ENCODE measurements at regions not wholly inside any gene's neighbourhood (a gene's known extent, or its start where the extent isn't known, plus 50 kb on each side); places are given as distances from the start of the nearest gene placed in this dataset.
"Not testable (repeated sequence)": the region's sequence is repeated elsewhere in the genome, so short reads cannot be mapped to it uniquely, and the experiment has no call there.

DNA sequence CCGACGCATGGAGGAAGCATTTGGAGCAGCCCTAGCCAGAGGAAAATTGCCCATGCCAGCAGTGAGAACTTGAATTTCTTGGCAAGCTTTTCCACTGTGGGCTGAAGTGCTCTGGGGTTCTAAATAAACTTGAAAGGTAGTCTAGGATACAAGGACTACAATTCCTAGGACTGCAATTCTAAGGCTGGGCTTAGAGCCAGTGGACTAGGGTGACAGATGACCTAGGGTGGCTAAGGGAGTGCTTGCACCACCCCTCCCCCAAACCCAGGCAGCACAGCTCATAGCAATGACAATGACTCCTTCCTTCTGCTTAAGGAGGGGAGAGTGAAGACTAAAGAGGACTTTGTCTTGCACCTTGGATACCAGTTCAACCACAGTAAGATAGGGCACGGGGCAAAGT lies 122.3 kb downstream of the THBS2 start:
- DNase-seq (ENCODE audit: insufficient read length, low spot score) (no peak), FAIRE-seq (no peak)
- no peak for TF ChIP-seq PAX5 (IDR thresholded peaks at IDR 0.05; ENCODE audit: insufficient read depth, low read length, severe bottlenecking)
- TF ChIP-seq POU2F2 (IDR thresholded peaks at IDR 0.05; ENCODE audit: low read depth, low read length), result no peak
- no peak for TF ChIP-seq POLR2A (IDR thresholded peaks at IDR 0.05; ENCODE audit: low read depth, low read length)
- TF ChIP-seq POLR2AphosphoS5 (IDR thresholded peaks at IDR 0.05; ENCODE audit: low read depth, low read length), result no peak
- TF ChIP-seq SPI1 (IDR thresholded peaks at IDR 0.05; ENCODE audit: low read depth, low read length), result no peak
- TF ChIP-seq TAF1 (IDR thresholded peaks at IDR 0.05; ENCODE audit: low read depth, low read length), result no peak

DNA sequence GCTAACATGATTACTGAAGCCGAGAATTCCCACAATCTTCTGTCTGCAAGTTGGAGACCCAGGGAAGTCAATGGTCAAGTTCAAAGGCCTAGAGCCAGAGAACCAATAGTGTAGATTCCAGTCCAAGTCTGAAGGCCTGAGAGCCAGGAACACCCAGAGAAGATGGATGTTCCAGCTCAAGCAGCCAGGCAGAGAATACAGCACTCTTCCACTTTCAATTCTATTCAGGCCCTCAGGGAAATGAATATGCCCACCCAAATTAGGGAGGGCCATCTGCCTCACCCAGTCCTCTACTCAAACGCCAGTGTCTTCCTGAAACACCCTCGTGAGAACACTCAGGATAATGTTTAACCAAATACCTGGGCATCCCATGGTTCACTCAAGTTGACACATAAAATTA lies 123.5 kb downstream of the THBS2 start:
- TF ChIP-seq POU2F2 (IDR thresholded peaks at IDR 0.05; ENCODE audit: low read depth, low read length) (no peak), POLR2A (IDR thresholded peaks at IDR 0.05; ENCODE audit: low read depth, low read length) (no peak), PAX5 (IDR thresholded peaks at IDR 0.05; ENCODE audit: insufficient read depth, low read length, severe bottlenecking) (no peak), SPI1 (IDR thresholded peaks at IDR 0.05; ENCODE audit: low read depth, low read length) (no peak), TAF1 (IDR thresholded peaks at IDR 0.05; ENCODE audit: low read depth, low read length) (no peak), POLR2AphosphoS5 (IDR thresholded peaks at IDR 0.05; ENCODE audit: low read depth, low read length) (no peak)
- FAIRE-seq, result no peak
- DNase-seq (ENCODE audit: insufficient read length, low spot score), result no peak

DNA sequence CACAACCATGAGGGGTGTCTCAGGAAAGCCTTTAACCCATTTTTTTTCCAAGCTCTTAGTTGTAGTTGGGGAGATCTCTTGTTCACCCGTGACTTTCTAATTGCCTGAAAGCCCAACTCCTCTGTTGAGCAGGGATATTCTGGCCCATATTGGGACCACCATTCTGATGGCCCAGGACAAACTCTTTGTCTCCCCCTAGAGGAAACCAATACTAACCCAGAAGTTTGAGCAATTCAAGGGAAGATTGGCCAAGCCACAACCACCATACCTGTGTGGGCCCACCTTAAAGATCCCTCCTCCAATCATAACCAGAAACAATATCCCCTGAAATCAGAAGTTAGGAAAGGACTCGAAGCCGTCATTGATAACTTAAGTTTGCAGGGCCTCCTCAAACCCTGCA lies 132.6 kb downstream of the THBS2 start:
- no peak for FAIRE-seq

DNA sequence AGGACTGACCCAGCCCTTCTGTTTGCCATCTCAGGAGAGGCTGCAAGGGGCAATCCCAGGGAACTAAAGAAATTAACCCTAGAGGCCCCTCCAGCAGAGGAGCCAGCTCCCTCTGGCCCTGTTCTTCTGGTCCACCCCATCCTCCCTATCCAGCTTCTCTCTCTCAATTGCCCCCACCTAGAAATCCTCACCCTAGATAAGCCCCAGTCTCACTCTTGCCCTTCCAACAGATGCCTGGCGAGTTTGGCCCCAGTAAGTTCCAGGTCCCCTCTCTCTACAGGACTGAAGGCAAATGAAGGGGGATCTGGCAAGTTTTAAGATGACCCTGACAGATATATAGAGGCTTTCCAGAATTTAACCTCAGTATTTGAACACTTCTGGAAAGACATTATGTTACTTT lies 134.0 kb downstream of the THBS2 start:
- DNase-seq (ENCODE audit: insufficient read length, low spot score) (no peak), FAIRE-seq (no peak)
- TF ChIP-seq SPI1 (IDR thresholded peaks at IDR 0.05; ENCODE audit: low read depth, low read length), result no peak
- no peak for TF ChIP-seq TAF1 (IDR thresholded peaks at IDR 0.05; ENCODE audit: low read depth, low read length)
- no peak for TF ChIP-seq POU2F2 (IDR thresholded peaks at IDR 0.05; ENCODE audit: low read depth, low read length)
- no peak for TF ChIP-seq PAX5 (IDR thresholded peaks at IDR 0.05; ENCODE audit: insufficient read depth, low read length, severe bottlenecking)
- no peak for TF ChIP-seq POLR2A (IDR thresholded peaks at IDR 0.05; ENCODE audit: low read depth, low read length)
- TF ChIP-seq POLR2AphosphoS5 (IDR thresholded peaks at IDR 0.05; ENCODE audit: low read depth, low read length), result no peak

More for the DNA sequence above, 132.6 kb downstream of the THBS2 start:
- TF ChIP-seq TAF1 (IDR thresholded peaks at IDR 0.05; ENCODE audit: low read depth, low read length) (no peak), POU2F2 (IDR thresholded peaks at IDR 0.05; ENCODE audit: low read depth, low read length) (no peak), POLR2AphosphoS5 (IDR thresholded peaks at IDR 0.05; ENCODE audit: low read depth, low read length) (no peak), POLR2A (IDR thresholded peaks at IDR 0.05; ENCODE audit: low read depth, low read length) (no peak), SPI1 (IDR thresholded peaks at IDR 0.05; ENCODE audit: low read depth, low read length) (no peak), PAX5 (IDR thresholded peaks at IDR 0.05; ENCODE audit: insufficient read depth, low read length, severe bottlenecking) (no peak)
- no peak for DNase-seq (ENCODE audit: insufficient read length, low spot score)

DNA sequence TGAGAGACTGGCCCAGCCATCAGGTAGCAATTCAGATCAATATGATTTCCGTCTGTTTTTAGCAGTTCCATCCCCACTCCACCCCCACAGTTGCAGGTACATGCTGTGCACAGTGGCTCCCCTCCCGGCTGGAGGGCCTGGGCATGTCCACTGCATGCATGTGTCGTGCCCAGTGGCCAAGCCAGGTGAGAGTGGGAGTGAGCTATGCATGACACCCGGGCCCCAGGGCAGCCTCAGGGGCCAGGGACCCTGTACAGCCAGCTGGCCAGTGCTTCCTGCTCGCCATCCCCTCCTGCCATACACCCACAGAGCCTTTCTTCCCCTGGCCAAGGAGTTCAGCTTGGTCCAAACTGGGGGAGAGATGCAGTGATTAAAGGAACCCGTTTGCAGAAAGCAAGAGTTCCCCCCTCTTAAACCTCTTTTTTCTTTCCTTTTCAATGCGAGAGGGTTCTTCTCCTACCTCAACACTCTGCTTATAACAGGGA lies 135.3 kb downstream of the THBS2 start:
- DNase-seq (ENCODE audit: insufficient read length, low spot score), result no peak
- TF ChIP-seq PAX5 (IDR thresholded peaks at IDR 0.05; ENCODE audit: insufficient read depth, low read length, severe bottlenecking), result no peak
- no peak for TF ChIP-seq POLR2AphosphoS5 (IDR thresholded peaks at IDR 0.05; ENCODE audit: low read depth, low read length)
- TF ChIP-seq POLR2A (IDR thresholded peaks at IDR 0.05; ENCODE audit: low read depth, low read length), result no peak
- TF ChIP-seq TAF1 (IDR thresholded peaks at IDR 0.05; ENCODE audit: low read depth, low read length), result no peak
- no peak for TF ChIP-seq POU2F2 (IDR thresholded peaks at IDR 0.05; ENCODE audit: low read depth, low read length)
- TF ChIP-seq SPI1 (IDR thresholded peaks at IDR 0.05; ENCODE audit: low read depth, low read length), result no peak
- peak; percentile 45 for FAIRE-seq

DNA sequence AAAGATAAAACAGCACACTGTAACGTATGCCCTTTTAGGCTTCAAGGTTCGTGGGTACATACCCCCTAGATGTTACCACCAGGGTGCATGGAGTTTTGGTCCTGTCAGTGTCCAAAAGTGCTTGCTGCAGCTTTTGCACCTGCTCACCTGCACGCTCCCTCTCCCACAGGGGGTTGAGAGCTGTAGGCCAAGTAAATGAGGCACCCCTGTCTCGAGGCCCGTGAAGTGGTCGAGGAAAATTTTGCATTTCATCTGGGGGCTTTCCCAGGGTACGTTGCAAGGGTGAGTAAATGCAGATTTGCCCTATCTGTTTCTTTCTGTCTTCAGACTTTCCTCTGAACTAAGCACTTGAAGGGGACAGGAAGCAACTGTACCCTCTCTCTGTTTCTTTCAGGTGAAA lies 136.0 kb downstream of the THBS2 start:
- DNase-seq (ENCODE audit: insufficient read length, low spot score) (no peak), FAIRE-seq (no peak)
- TF ChIP-seq SPI1 (IDR thresholded peaks at IDR 0.05; ENCODE audit: low read depth, low read length), result no peak
- TF ChIP-seq PAX5 (IDR thresholded peaks at IDR 0.05; ENCODE audit: insufficient read depth, low read length, severe bottlenecking), result no peak
- no peak for TF ChIP-seq TAF1 (IDR thresholded peaks at IDR 0.05; ENCODE audit: low read depth, low read length)
- TF ChIP-seq POLR2AphosphoS5 (IDR thresholded peaks at IDR 0.05; ENCODE audit: low read depth, low read length), result no peak
- TF ChIP-seq POU2F2 (IDR thresholded peaks at IDR 0.05; ENCODE audit: low read depth, low read length), result no peak
- TF ChIP-seq POLR2A (IDR thresholded peaks at IDR 0.05; ENCODE audit: low read depth, low read length), result no peak

DNA sequence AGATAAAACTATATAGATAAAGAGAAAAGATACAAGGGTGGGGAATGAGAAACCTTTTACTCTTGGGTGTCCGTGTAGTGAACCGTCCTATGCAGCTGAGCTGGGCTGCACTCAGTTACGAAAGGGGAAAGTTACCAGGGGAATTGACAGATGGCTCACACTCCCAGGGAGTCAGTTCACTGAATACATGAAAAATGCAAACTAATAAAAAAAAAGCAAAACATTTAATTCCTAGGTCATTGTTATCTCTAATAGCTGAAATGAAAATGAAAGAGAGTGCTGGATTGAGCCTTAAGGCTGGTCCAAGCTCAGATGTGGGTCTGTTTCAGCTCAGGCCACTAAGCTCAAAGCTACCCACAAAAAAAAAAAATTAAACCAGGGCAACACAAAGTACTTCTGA lies 138.0 kb downstream of the THBS2 start:
- no peak for TF ChIP-seq TAF1 (IDR thresholded peaks at IDR 0.05; ENCODE audit: low read depth, low read length)
- TF ChIP-seq POLR2AphosphoS5 (IDR thresholded peaks at IDR 0.05; ENCODE audit: low read depth, low read length), result no peak
- no peak for TF ChIP-seq SPI1 (IDR thresholded peaks at IDR 0.05; ENCODE audit: low read depth, low read length)
- no peak for TF ChIP-seq POU2F2 (IDR thresholded peaks at IDR 0.05; ENCODE audit: low read depth, low read length)
- TF ChIP-seq PAX5 (IDR thresholded peaks at IDR 0.05; ENCODE audit: insufficient read depth, low read length, severe bottlenecking), result no peak
- no peak for TF ChIP-seq POLR2A (IDR thresholded peaks at IDR 0.05; ENCODE audit: low read depth, low read length)
- FAIRE-seq, result peak; percentile 48
- DNase-seq (ENCODE audit: insufficient read length, low spot score), result no peak

DNA sequence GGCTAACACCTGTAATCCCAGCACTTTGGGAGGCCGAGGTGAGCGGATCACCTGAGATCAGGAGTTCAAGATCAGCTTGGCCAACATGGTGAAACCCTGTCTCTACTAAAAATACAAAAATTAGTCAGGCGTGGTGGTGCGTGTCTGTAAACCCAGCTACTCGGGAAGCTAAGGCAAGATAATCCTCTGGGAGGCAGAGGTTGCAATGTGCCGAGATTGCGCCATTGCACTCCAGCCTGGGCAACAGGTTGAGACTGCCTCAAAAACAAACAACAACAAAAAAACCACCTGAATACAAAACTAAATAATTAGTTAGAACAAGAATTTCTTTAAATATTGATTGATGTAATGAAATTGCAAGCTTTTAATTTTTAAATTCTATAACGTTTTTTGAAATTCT lies 139.0 kb downstream of the THBS2 start:
- FAIRE-seq; DNase-seq (ENCODE audit: insufficient read length, low spot score): not testable (repeated sequence)

DNA sequence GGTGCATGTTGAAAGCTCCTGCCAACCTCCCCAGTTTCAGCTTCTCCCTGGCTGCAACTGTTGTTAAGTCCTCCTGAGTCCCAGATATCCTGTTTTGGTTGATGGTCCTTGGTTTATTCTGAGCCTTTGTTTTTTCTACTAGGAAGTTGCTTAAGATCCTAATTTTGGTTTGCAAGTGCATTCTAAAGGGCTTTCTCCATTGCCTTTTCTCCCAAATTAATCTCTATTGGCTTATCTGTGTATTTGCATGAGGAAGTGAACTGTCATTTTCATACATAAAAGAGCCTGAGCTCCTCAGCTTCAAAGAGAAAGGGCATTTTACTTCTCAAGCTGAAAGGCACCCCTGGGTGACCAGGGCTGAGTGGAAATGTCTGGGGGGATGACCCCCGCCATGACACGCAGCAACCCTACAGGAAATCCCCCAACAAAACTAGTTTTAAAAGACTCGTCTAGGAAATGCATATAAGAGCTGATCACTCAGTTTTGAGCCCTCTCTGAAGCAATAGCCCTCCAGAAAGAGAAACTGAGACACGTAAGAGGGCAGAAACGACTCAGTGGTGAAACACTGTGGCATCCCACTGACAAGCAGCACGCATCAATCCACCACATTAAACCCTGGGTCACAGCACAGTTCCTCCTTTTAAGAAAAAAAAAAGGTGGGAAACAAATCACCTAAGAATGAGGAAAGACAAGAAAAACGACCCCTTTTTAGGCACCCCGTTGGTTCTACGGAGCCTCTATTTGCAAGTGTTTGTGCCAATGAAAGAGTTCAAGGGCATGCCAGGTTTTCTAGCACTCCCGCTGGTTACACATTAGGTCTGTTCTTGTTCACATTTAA lies 140.9 kb downstream of the THBS2 start:
- FAIRE-seq (peak; percentile 72), DNase-seq (ENCODE audit: insufficient read length, low spot score) (no peak)
- TF ChIP-seq TAF1 (IDR thresholded peaks at IDR 0.05; ENCODE audit: low read depth, low read length) (no peak), PAX5 (IDR thresholded peaks at IDR 0.05; ENCODE audit: insufficient read depth, low read length, severe bottlenecking) (no peak), POLR2AphosphoS5 (IDR thresholded peaks at IDR 0.05; ENCODE audit: low read depth, low read length) (no peak), SPI1 (IDR thresholded peaks at IDR 0.05; ENCODE audit: low read depth, low read length) (peak; percentile 88), POU2F2 (IDR thresholded peaks at IDR 0.05; ENCODE audit: low read depth, low read length) (peak; percentile 43; the same call in 1 of the 2 replicates), POLR2A (IDR thresholded peaks at IDR 0.05; ENCODE audit: low read depth, low read length) (no peak)
